Erythroblast (primary cell): ENCODE measurements at regions not wholly inside any gene's neighbourhood (a gene's known extent, or its start where the extent isn't known, plus 50 kb on each side); places are given as distances from the start of the nearest gene placed in this dataset.

Source experiments
- GATA1 ChIP-seq: IDR thresholded peaks from 2 replicates; pipeline ENCODE4 v1.6.1; 2011; ENCODE audit warnings: low read depth, mild to moderate bottlenecking, control low read depth, low read length, moderate library complexity
- POLR2A ChIP-seq: IDR thresholded peaks from 2 replicates; pipeline ENCODE4 v1.6.1; 2011; ENCODE audit warnings: mild to moderate bottlenecking, low read length

DNA sequence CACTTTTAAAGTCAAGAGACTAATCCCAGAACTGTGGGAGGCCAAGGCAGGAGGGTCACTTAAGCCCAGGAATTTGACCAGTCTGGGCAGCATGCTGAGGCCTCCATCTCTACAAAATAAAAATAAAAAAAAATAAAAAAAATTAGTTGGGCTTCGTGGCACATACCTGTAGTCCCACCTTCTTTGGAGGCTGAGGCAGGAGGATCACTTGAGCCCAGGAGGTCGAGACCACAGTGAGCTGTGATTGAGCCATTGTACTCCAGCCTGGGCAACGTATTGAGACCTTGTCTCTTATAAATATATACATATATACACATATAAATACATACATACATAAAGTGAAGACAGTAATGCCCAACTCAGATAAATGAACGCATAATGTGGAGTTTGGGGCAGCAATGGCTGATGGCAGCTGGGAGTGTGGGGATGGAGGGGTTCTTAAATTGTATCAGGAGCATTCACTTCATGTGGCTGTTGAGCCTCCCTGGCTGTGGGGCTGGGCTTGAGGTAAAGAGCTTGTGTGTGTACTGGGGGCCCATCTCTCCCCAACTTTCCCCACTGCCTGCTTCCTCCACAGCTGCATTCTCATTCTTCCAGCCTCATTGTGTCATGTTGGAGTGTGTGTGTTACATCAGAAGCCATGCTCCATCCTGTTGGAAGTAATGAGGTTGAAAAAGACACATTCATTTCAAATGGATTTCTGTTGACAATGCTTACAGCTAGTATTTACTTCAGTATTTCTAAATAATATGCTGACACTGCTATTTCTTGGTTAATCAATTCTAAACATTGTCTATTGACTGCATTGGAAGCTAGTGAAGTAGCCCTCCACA, 96.5 kb upstream of the HS6ST1 start:
- TF ChIP-seq POLR2A = no peak
- no peak for TF ChIP-seq GATA1
